ENCODE measurements at regions not wholly inside any gene's neighbourhood (a gene's known extent, or its start where the extent isn't known, plus 50 kb on each side); places are given as distances from the start of the nearest gene placed in this dataset.

DNA sequence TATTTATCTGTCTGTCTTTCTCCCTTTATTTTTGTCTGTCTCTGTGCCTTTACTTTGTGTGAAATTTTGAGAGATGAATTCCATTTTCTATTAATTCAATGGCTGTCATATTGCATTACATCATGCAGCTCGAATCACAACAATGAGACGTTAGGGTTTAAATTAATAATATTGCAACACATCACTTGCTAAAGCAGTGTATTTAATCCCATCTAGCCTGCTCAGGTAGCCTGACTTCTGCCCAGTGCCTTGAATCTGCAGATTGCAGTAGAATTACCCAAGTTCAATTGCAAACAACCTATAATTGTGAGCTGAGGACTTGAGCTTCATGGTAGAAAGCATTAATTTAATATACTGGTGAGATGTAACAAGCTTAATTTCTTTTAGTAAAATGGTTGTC, 235.7 kb upstream of the TSHZ2 start:
- Mint-ChIP-seq H3K36me3 (no peaks in the 10 kb centered on the region), H3K27ac (no peak overlapping the region), H3K4me3 (no peak overlapping the region), H3K9me3 (no peaks in the 10 kb centered on the region), H3K4me1 (peaks cover 8% of the 10 kb centered on the region), H3K27me3 (ENCODE audit: low read depth) (no peaks in the 10 kb centered on the region)
- ChIA-PET POLR2A (no interaction called here), CTCF (interaction anchor here (0.7 to 1.8 kb wide), 2 partner anchors 11 to 59 kb away, joined by 5 to 8 read pairs; no protein-coding TSS in a partner anchor)
- TF ChIP-seq, protein P1, sequence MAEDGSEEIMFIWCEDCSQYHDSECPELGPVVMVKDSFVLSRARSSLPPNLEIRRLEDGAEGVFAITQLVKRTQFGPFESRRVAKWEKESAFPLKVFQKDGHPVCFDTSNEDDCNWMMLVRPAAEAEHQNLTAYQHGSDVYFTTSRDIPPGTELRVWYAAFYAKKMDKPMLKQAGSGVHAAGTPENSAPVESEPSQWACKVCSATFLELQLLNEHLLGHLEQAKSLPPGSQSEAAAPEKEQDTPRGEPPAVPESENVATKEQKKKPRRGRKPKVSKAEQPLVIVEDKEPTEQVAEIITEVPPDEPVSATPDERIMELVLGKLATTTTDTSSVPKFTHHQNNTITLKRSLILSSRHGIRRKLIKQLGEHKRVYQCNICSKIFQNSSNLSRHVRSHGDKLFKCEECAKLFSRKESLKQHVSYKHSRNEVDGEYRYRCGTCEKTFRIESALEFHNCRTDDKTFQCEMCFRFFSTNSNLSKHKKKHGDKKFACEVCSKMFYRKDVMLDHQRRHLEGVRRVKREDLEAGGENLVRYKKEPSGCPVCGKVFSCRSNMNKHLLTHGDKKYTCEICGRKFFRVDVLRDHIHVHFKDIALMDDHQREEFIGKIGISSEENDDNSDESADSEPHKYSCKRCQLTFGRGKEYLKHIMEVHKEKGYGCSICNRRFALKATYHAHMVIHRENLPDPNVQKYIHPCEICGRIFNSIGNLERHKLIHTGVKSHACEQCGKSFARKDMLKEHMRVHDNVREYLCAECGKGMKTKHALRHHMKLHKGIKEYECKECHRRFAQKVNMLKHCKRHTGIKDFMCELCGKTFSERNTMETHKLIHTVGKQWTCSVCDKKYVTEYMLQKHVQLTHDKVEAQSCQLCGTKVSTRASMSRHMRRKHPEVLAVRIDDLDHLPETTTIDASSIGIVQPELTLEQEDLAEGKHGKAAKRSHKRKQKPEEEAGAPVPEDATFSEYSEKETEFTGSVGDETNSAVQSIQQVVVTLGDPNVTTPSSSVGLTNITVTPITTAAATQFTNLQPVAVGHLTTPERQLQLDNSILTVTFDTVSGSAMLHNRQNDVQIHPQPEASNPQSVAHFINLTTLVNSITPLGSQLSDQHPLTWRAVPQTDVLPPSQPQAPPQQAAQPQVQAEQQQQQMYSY (CRISPR knock-in tag; IDR thresholded peaks at IDR 0.05), result no peak
- TF ChIP-seq CREM (CRISPR knock-in tag; IDR thresholded peaks at IDR 0.05), result no peak
- no peak for TF ChIP-seq TP53 (CRISPR knock-in tag; IDR thresholded peaks at IDR 0.05)
- TF ChIP-seq ATF1 (CRISPR knock-in tag; IDR thresholded peaks at IDR 0.05), result no peak
- TF ChIP-seq TCF7 (CRISPR knock-in tag; IDR thresholded peaks at IDR 0.05; ENCODE audit: low read depth), result no peak
- no peak for TF ChIP-seq ZBTB21 (CRISPR knock-in tag; IDR thresholded peaks at IDR 0.05; ENCODE audit: borderline replicate concordance)
- no peak for TF ChIP-seq ELF4 (CRISPR knock-in tag; IDR thresholded peaks at IDR 0.05; ENCODE audit: low read depth)
- no peak for TF ChIP-seq ZNF263 (CRISPR knock-in tag; IDR thresholded peaks at IDR 0.05; ENCODE audit: low read depth)
- TF ChIP-seq, protein P2, sequence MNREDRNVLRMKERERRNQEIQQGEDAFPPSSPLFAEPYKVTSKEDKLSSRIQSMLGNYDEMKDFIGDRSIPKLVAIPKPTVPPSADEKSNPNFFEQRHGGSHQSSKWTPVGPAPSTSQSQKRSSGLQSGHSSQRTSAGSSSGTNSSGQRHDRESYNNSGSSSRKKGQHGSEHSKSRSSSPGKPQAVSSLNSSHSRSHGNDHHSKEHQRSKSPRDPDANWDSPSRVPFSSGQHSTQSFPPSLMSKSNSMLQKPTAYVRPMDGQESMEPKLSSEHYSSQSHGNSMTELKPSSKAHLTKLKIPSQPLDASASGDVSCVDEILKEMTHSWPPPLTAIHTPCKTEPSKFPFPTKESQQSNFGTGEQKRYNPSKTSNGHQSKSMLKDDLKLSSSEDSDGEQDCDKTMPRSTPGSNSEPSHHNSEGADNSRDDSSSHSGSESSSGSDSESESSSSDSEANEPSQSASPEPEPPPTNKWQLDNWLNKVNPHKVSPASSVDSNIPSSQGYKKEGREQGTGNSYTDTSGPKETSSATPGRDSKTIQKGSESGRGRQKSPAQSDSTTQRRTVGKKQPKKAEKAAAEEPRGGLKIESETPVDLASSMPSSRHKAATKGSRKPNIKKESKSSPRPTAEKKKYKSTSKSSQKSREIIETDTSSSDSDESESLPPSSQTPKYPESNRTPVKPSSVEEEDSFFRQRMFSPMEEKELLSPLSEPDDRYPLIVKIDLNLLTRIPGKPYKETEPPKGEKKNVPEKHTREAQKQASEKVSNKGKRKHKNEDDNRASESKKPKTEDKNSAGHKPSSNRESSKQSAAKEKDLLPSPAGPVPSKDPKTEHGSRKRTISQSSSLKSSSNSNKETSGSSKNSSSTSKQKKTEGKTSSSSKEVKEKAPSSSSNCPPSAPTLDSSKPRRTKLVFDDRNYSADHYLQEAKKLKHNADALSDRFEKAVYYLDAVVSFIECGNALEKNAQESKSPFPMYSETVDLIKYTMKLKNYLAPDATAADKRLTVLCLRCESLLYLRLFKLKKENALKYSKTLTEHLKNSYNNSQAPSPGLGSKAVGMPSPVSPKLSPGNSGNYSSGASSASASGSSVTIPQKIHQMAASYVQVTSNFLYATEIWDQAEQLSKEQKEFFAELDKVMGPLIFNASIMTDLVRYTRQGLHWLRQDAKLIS (CRISPR knock-in tag; IDR thresholded peaks at IDR 0.05; ENCODE audit: borderline replicate concordance), result no peak
- TF ChIP-seq, protein P3, sequence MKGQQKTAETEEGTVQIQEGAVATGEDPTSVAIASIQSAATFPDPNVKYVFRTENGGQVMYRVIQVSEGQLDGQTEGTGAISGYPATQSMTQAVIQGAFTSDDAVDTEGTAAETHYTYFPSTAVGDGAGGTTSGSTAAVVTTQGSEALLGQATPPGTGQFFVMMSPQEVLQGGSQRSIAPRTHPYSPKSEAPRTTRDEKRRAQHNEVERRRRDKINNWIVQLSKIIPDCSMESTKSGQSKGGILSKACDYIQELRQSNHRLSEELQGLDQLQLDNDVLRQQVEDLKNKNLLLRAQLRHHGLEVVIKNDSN (CRISPR knock-in tag; IDR thresholded peaks at IDR 0.05), result no peak
- TF ChIP-seq, protein P4, sequence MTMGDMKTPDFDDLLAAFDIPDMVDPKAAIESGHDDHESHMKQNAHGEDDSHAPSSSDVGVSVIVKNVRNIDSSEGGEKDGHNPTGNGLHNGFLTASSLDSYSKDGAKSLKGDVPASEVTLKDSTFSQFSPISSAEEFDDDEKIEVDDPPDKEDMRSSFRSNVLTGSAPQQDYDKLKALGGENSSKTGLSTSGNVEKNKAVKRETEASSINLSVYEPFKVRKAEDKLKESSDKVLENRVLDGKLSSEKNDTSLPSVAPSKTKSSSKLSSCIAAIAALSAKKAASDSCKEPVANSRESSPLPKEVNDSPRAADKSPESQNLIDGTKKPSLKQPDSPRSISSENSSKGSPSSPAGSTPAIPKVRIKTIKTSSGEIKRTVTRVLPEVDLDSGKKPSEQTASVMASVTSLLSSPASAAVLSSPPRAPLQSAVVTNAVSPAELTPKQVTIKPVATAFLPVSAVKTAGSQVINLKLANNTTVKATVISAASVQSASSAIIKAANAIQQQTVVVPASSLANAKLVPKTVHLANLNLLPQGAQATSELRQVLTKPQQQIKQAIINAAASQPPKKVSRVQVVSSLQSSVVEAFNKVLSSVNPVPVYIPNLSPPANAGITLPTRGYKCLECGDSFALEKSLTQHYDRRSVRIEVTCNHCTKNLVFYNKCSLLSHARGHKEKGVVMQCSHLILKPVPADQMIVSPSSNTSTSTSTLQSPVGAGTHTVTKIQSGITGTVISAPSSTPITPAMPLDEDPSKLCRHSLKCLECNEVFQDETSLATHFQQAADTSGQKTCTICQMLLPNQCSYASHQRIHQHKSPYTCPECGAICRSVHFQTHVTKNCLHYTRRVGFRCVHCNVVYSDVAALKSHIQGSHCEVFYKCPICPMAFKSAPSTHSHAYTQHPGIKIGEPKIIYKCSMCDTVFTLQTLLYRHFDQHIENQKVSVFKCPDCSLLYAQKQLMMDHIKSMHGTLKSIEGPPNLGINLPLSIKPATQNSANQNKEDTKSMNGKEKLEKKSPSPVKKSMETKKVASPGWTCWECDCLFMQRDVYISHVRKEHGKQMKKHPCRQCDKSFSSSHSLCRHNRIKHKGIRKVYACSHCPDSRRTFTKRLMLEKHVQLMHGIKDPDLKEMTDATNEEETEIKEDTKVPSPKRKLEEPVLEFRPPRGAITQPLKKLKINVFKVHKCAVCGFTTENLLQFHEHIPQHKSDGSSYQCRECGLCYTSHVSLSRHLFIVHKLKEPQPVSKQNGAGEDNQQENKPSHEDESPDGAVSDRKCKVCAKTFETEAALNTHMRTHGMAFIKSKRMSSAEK (CRISPR knock-in tag; IDR thresholded peaks at IDR 0.05; ENCODE audit: borderline replicate concordance), result no peak
- no peak for TF ChIP-seq IRF2 (CRISPR knock-in tag; IDR thresholded peaks at IDR 0.05; ENCODE audit: borderline replicate concordance, low read depth)
- no peak for TF ChIP-seq FOXK1 (CRISPR knock-in tag; IDR thresholded peaks at IDR 0.05)
- no peak for TF ChIP-seq PRRX2 (CRISPR knock-in tag; IDR thresholded peaks at IDR 0.05)
- DNase-seq (ENCODE audit: low spot score) (no peak), ATAC-seq (no peak)

All from WTC11 (cell line).